Stimulated activated CD8-positive, alpha-beta memory T cell treated with anti-CD3 and anti-CD28 coated beads, Interleukin-2, amount 100 ng/mL, for 48 hours (primary cell): ENCODE measurements at regions not wholly inside any gene's neighbourhood (a gene's known extent, or its start where the extent isn't known, plus 50 kb on each side); places are given as distances from the start of the nearest gene placed in this dataset.

ENCODE experiments used
- DNase-seq, 2 donors: peaks; one replicate each; pipeline ENCODE4 v3.0.0-alpha.2; 2020; ENCODE audit warnings: low read depth in 2 of 2

GRCh38 chr14:98736701-98737338, 535.2 kb downstream of the BCL11B start:
- DNase-seq, result no peak

- DNase-seq, result no peak
These were observed 530.5 kb downstream of the BCL11B start for GRCh38 chr14:98741523-98741922.

GRCh38 chr14:98742001-98742400, 530.0 kb downstream of the BCL11B start:
- DNase-seq, result no peak

GRCh38 chr14:98743536-98743935, 528.5 kb downstream of the BCL11B start:
- DNase-seq, result no peak

- no peak for DNase-seq
These were observed 523.0 kb downstream of the BCL11B start for GRCh38 chr14:98748966-98749365.

GRCh38 chr14:98751110-98751509, 520.9 kb downstream of the BCL11B start:
- DNase-seq, result no peak

GRCh38 chr14:98752660-98753059, 519.3 kb downstream of the BCL11B start:
- DNase-seq, result no peak

GRCh38 chr14:98754343-98755020, 517.5 kb downstream of the BCL11B start:
- no peak for DNase-seq

- DNase-seq, result no peak
These were observed 515.2 kb downstream of the BCL11B start for GRCh38 chr14:98756749-98757148.

- DNase-seq, result no peak
These were observed 513.6 kb downstream of the BCL11B start for GRCh38 chr14:98758440-98758839.

GRCh38 chr14:98761993-98762392, 510.0 kb downstream of the BCL11B start:
- DNase-seq, result no peak

- no peak for DNase-seq
These were observed 505.2 kb downstream of the BCL11B start for GRCh38 chr14:98766818-98767217.

GRCh38 chr14:98769326-98769725, 502.7 kb downstream of the BCL11B start:
- no peak for DNase-seq

- no peak for DNase-seq
These were observed 501.8 kb downstream of the BCL11B start for GRCh38 chr14:98770151-98770550.

GRCh38 chr14:98773814-98774213, 498.2 kb downstream of the BCL11B start:
- no peak for DNase-seq

GRCh38 chr14:98775892-98776291, 496.1 kb downstream of the BCL11B start:
- DNase-seq, result no peak

GRCh38 chr14:98782062-98782461, 489.9 kb downstream of the BCL11B start:
- DNase-seq, result no peak

- DNase-seq, result no peak
These were observed 486.4 kb downstream of the BCL11B start for GRCh38 chr14:98785578-98785977.

GRCh38 chr14:98786456-98786855, 485.5 kb downstream of the BCL11B start:
- DNase-seq, result no peak

GRCh38 chr14:98791661-98792060, 480.3 kb downstream of the BCL11B start:
- no peak for DNase-seq

- no peak for DNase-seq
These were observed 479.8 kb downstream of the BCL11B start for GRCh38 chr14:98792171-98792570.

- DNase-seq, result no peak
These were observed 473.9 kb downstream of the BCL11B start for GRCh38 chr14:98798099-98798498.

- DNase-seq, result no peak
These were observed 472.1 kb downstream of the BCL11B start for GRCh38 chr14:98799891-98800290.

GRCh38 chr14:98802044-98802443, 470.0 kb downstream of the BCL11B start:
- no peak for DNase-seq
